Umbilical cord (tissue), 1 donor: ENCODE measurements at regions not wholly inside any gene's neighbourhood (a gene's known extent, or its start where the extent isn't known, plus 50 kb on each side); places are given as distances from the start of the nearest gene placed in this dataset.
"Not testable (repeated sequence)": the region's sequence is repeated elsewhere in the genome, so short reads cannot be mapped to it uniquely, and the experiment has no call there.

Source experiments
- DNase-seq: peaks from one replicate; pipeline ENCODE4 v3.0.0-alpha.2; 2015; ENCODE audit warnings: low spot score

DNA sequence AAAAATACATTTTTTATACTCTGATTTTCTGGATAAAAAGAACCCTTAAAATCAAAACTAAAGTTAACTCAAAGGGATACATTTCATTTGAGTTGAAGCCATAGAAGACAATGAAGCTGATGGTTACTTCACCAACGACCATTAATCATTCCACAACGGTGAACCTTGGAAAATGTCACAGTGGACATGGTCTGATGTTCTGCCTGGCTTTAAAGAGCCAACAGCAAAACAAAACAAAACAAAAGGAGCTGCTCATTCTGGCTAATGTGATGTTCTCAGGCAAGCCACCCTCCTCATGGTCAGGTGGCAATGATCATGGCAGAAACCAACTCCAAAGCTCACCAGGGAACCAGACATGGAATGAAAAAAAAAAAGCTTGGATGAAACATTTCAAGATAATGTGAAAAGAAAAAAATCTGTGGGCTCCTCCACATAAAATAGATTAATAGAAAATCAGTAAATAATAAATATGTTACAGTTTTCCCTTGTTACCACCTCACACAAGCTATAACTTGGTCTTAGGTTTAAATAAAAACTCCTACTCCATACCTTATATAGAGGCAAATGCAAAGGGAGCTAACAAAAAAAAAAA is 90.1 kb upstream of the SERTAD2 start:
- no peak for DNase-seq

DNA sequence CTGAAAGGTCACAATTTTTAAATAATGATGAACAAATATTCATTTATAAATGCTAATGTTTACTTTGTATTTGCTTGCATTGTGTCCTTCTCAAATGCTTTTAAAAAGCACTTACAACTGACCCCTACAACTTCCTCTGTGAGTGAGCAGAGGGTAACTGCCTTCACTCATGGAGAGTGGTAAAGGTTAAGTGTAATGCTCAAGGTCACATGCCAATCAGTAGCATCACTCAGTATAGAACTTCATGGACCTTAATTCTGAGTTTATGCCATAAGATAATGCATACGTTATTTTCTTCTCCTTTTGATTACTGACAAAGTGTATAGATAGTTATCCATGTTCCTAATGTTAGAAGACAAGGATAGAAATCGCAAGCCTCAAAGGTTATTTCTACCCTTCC is 91.8 kb upstream of the SERTAD2 start:
- no peak for DNase-seq

DNA sequence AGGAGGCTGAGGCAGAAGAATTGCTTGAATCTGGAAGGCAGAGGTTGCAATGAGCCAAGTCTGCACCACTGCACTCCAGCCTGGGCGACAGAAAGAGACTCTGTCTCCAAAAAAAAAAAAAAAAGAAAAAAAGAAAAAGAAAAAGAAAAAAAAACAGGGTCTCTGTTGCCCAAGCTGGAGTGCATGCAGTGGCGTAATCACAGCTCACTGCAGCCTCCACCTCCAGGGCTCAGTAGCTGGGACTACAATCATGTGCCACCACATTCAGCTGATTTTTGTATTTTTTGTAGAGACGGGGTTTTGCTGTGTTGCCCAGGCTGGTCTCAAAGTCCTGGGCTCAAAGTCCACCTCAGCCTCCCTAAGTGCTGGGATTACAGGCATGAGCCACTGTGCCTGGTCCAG is 94.0 kb upstream of the SERTAD2 start:
- not testable (repeated sequence) for DNase-seq

DNA sequence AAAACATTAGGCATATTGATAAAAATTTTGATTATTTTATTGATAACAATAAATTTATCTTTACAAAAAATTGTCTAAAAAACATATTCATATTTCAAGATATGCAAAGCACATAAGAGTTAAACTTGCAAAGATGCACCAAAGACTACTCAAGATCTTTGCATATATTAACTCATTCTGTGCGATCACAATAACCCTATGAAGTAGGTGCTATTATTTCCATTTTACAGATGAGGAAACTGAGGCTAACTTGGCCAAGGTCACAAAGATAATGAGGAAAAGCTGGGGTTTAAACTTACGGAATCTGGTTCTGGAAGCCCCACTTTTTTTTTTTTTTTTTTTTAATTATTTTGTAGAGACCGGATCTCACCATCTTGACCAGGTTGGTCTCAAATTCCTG is 94.4 kb upstream of the SERTAD2 start:
- DNase-seq, result no peak

DNA sequence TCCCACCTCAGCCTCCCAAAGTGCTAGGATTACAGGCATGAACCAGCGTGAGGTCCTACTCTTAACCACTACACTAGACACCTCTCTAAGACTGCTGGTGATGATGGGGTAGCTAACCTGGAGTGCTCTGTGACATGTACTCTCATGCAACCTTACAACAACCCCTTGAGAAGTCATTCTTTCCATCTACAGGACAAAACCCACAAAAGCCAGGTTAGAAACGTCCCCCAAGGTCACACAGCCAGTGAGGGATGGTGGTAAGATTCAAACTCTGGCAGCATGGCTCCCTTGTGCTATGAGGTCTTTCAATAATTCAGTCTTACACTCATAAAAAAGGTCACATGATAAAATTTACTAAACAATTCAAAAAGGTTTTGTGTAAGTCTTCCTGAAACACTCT is 94.8 kb upstream of the SERTAD2 start:
- peak; percentile 20 for DNase-seq

DNA sequence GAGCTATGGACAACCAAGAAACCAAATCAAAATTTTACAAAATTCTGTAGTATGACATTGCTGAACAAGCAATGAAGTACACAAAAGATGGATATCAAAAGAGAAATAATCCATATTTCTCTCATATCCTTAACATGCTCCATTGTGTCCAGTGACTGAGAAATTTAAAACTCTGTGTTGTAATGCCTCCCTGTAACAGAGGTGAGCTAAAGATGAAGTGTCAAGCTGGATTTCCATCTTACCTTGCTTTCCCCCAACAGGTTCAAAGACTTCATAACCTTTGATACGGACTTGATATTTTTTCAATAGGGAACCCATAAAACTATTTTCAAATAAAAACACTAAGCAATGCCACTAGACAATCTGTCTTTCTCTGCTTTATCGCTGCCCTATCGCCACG is 95.7 kb upstream of the SERTAD2 start:
- no peak for DNase-seq

DNA sequence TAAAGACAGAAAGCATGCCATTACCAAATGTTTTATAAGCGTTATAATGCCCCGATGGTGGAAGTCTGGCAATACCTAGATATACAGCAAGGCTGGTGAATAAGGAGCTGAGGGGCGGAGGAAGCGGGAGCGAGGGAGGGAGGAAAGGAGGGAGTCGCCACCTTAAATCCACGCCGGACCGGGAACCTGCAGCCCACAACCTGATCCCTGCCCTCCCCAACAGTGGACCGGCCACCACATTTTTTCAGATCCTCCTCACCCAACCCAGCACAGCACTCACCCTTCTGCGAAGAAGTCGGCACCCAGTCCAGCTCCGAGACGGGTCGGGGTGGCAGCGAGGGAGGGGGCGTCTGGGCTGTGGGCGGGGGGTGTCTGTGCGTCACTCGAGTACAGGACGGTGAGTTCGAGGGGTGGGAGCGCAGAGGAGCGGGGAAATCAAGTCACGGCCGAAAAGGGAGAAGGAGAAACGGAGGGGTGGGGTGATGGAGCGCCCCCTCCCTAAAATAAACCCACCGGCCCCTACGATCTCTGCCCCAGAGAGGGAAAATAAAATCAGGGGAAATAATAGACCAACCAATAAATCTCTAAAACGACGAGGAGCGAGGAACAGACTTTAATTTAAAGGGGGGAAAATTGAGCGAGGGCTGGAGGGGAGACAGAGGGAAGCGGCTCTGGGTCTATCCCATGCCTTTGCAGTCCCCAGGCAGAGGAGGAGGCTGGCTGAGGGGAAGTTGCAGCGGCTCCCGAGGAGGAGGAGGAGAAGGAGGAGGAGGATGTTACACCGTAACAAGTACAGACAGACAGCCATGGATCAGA is 96.5 kb upstream of the SERTAD2 start:
- DNase-seq, result peak; percentile 71

DNA sequence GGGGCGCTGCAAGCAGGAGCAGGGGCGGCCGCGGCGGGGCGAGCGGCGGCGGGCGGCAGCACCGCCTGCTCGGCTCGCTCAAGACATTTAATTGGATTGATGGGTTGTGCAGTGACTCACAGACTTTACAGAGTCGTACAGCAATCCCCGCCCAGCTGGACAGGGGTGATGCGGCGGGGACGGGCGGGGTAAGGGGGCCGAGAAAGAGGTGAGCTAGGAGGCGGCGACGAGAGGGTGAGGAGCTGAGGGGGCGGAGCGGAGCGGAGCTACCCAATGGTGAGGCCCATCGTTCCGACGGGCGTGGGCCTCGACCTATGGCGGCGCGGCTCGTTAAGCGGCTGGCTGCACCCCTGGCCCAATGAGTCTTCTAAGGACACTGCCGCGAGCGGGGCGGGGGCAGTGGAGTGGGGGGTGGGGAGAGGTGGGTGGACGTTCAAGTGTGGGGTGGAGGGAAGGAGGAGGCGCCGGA is 97.1 kb upstream of the SERTAD2 start:
- peak; percentile 100 for DNase-seq

DNA sequence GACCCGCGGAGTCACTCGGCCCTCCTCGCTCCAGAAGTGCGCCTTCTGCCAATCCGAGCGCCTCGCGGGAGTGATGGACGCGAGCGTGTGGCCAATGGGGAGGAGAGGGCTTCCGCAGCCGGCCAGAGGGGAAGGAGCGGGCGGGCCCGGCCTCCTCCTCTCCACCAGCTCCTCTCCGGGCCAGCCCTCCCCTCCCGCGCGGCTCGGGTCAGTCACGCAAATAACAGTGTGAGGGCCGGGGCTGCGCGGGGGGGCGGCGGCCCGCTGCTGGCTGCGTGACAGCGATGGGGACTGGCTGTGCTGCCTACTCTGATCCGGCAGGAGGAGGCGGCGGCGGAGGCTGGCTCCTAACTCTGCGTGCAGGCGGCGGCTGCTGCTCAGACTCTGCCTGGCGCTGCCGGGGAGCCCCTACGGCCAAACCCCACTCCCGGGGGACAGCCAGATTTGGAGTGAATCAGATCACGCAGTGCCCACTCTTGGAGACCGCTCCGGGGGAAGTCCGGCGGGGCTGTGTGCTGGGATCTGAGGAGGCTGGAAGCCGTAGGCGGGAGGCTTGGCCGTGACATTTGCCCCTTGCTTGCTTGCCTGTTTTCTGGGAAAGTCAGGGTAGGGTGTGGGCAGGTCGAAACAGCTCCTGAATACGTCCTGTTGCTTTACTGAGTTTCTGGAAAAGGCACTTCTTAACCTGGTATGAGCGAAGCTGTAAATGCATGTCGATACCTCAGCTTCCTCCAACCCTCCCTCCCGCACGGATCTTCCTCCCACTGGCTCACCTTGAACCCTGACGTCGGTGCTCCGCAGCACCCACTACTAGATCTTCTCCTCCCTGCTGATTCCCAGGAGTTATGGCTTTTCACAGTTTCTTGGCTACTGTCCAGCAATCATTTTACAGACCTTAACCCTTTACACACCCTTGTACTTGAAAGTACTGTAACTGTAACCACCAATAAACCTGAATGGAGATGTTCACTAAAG is 97.9 kb upstream of the SERTAD2 start:
- peak; percentile 100 for DNase-seq

DNA sequence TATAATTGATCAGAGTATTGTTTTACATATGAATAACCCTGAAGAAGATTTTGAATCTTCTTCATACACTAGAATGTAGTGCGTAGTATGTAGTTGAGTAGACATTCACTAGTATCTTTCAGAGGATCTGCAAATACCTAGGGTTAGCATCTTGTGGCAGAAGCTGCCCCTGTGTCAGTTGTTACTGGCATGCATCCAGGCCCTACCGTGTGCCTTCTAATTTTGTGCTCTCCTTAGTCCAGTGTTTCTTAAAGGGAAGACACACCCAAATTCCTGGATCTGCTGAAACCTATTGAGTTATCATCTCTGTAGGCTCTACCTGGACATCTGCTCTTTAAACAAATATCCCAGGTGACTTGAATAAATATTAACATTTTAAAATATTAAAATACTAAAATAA is 99.7 kb upstream of the SERTAD2 start:
- DNase-seq, result no peak

DNA sequence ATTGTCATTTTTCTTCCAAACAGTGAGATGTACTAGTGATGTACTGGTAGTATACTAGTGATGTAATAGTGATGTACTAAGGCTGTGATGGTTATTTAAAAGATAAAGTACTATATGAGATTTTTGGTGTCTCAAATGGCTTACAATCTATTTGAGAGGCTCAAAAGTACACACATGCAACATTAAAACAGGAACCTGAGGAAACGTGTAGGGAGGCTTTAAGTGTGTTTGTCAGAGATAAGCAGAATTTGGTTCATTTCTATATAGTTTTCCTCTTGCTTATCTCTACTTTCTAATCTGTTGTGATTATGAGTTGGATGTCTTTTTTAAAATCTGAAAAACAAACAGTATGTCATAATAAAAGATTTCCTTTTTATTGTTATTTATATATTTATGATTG is 100.9 kb upstream of the SERTAD2 start:
- DNase-seq, result no peak

DNA sequence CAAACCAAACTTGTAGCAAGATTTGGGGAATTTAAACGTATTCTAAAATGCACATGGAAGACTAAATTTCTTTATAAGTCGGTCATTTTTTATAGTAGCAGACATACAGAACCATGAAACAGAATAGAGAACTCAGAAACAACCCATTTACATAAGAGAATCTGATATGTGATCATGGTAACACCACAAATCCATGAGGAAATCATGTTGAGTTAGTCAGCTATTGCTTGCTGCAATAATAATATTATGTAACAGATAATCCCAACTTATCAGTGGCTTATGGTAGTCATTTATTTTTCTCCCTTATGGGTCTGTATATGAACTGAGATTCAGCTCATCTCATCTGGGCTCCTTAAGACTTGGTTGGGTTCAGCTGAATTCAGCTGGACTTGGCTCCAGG is 103.4 kb upstream of the SERTAD2 start:
- no peak for DNase-seq

DNA sequence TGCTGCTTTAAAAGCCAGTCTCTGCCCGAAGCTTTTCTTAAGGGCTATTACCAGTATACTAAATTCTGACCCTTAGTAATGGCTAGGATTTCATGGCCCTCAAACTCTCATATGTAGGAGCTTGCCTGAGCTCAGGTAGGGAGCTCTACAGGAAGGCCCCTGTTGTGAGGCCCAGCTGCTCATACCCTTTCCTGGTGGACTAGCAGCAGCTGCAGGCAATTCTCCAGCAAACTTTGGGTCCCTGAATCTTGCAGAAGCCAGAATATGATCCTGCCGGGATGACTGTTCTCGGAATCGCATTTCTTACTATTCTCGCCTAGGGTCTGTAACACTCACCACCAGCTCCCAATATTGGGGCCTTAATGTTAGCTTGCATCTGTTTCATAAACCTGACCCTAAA is 106.4 kb upstream of the SERTAD2 start:
- no peak for DNase-seq

DNA sequence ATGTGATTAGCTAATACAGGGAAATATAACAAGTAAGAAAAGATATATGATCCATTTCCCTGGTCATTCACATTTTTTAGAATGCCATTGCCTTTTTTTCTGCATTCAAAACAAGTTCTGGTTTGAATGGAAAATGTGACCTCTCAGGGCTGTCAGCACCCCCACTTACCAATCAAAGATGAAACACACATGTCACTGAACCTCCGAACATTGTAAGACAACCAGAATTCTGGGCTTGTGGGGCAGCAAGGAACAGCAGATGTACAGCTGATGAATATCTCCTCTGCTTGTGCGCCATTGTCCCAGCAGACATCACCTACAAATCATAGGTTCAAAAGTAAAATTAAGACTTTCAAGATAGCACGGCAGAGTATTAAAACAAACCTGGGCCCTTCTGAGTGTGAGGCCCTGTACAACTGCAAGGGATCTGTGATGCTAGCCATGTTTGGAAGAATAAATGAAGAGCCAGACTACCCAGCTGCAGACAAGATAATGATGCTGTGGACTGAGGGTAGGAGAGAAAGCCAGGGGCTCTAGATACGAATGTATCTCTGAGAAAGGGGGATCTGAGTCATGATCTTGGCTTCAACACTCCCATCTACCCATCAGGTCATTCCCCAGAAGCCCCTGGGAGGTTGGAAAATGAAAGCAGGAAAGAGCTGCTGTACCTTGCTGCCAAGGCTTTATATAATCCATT is 108.7 kb upstream of the SERTAD2 start:
- DNase-seq, result no peak

DNA sequence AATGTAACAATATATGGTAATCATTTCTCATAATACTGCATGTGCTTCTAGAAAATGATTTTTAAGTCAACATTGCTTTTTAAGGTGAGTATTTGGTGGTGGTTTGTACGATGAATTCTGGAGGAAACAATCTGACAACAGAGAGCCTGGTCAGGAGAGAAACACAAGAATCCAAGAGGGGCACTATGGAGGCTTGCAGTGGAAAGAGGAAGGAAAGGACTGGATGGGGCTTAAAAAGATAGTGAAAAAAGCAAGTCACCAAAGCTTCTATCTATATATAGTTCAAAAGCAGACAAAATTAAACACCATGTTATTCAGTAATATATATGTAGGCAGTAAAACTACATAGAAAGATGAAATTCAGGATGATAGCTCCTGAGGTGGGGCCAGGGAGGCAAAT is 109.4 kb upstream of the SERTAD2 start:
- DNase-seq, result no peak

DNA sequence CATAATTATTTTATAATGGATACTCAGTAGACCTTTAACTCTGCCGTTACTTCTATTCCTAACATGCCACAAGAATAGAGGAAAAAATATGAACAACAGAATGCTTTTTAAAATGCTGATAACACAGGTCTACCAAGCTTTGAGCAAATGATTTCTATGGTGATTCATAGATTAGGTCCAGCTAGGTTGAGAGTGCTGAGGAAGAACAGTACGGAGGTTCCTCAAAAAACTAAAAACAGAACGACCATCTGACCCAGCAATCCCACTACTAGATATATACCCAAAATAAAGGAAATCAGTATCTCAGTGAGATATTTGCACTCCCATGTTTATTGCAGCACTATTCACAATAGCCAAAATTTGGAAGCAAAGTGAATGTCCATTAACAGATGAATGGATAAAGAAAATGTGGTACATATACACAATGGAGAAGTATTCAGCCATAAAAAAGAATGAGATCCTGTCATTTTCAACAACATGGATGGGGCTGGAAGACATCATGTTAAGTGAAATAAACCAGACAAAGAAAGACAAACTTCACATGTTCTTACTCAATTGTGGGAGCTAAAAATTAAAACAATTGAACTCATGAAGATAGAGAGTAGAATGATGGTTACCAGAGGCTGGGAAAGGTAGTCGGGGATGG is 111.6 kb upstream of the SERTAD2 start:
- no peak for DNase-seq

DNA sequence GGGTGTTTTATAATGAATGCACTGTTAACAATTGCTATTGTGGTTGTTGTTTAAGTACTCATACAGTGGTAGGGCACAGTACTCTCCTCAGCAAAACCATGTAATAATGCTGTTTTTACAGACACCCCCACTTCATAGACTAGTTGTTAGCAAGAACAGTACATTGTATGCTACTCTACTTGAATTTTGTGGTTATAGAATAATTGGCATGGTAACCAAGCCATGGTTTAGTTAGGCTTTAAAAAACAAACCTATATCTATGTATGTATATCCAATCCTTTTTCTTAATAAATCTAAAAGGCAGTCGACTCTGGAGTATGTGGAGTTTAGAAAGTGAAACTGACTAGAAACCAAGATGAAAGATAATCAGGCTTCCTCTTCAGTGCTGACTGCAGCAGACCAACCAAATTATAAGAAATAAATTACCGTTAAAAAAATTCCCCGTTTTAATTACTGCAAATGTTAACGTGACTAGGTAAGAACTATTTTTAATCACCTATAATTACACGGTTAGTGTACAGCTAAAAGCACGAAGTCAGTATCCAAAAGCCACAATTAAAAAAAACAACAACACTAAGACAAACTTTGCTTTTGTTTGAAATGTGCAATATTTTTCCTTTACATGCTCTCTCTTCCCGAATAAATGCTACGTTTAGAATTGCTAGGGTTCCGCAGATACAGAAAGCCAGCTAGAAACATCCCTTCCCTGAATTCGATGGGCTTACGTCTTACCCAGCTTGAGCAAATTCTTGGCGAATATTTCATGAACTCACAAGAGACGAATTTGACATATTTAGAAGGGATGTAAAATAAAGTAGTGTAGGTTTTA is 113.3 kb upstream of the SERTAD2 start:
- peak; percentile 65 for DNase-seq

DNA sequence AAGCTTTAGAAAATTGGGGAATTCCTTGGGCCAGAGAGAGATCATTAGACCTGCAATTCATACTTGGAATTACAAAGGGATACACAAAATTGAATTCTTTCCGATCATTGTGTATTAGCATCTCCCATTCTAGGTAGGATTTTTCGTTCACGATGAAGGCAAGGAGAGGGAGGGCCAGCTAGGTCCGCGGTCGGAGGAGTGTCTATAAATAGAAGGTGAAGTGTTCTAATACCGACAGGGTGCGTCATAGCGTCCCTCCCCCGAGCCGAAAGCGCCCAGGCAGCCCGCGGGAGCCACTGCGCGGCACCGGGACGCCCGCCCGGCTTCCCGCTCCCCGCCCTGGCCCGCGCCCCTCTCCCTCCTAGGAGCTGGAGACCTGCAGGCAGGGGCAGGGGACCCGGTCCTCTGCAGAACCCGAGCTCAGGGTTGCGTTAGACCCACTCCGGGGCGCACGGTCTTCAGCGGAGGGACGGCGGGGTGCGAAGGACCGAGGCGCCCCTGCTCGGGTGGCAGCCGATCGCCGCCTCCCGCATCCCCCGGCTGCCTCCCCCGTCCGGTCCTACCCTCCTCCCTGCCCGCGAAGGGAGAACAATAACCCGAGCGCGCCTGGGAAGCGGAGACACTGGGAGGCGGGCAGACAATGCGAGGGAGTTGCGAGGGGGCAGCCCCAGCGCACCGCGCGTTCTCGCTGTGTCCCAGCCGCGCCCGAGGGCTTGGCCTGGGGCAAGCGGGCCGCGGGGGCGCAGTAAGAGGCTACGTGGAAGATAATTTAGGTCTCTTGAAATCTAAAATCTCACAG is 114.2 kb upstream of the SERTAD2 start:
- DNase-seq, result peak; percentile 93

DNA sequence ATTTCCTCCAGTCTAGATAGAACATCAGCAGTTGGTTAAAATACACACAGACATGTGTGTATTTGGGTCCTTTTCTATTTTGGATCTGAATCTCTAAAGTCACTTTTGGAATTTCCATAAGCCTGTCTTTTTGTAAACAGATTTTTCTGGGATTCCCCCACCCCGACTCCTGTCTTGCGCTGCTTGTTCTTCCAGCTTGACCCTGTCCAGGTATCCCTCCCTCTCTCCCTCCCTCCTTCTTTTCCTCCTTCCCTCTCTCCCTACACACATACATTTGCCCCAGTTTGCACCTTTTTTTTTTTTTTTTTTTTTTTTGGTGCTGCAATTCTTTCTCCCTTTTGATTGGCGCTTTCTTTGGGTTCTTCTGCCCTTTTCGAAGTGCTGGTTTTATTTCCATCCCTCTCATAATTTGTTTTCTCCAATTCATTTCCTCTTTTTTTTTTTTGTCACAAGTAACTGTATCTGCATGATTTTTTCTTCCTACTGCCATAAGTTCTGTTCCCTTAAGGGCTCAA is 114.8 kb upstream of the SERTAD2 start:
- DNase-seq, result no peak
